ENCODE measurements at regions not wholly inside any gene's neighbourhood (a gene's known extent, or its start where the extent isn't known, plus 50 kb on each side); places are given as distances from the start of the nearest gene placed in this dataset.

GRCh38 chr19:28874742-28875141 is 338.2 kb downstream of the UQCRFS1 start:
- TF ChIP-seq CTCF (conservative IDR thresholded peaks at IDR 0.05; ENCODE audit: low read length) (no peak), EZH2phosphoT487 (IDR thresholded peaks at IDR 0.05; ENCODE audit: borderline replicate concordance) (no peak)
- Histone ChIP-seq H3K27me3 (ENCODE audit: insufficient read depth, low read length, poor library complexity, severe bottlenecking) (no peaks in the 10 kb centered on the region), H3K4me2 (ENCODE audit: low read depth, low read length, poor library complexity, severe bottlenecking) (no peak overlapping the region)

GRCh38 chr19:28873301-28873700 is 339.6 kb downstream of the UQCRFS1 start:
- Histone ChIP-seq H3K36me3 (ENCODE audit: insufficient read depth, low read length) (no peaks in the 10 kb centered on the region), H3K9me2 (replicated peaks; ENCODE audit: low read depth, low read length) (no peaks in the 10 kb centered on the region), H2AFZ (ENCODE audit: low read length) (no peak overlapping the region), H3K27me3 (ENCODE audit: insufficient read depth, low read length, poor library complexity, severe bottlenecking) (no peaks in the 10 kb centered on the region), H3F3A (ENCODE audit: low read depth) (no peaks in the 10 kb centered on the region), H3K9ac (ENCODE audit: low read depth, low read length, poor library complexity, severe bottlenecking) (no peak overlapping the region), H3K4me2 (ENCODE audit: low read depth, low read length, poor library complexity, severe bottlenecking) (no peak overlapping the region), H3K4me3 (ENCODE audit: low read length, poor library complexity, severe bottlenecking) (no peak overlapping the region), H4K20me1 (ENCODE audit: insufficient read depth, low read length, poor library complexity, severe bottlenecking) (no peaks in the 10 kb centered on the region), H3K79me2 (ENCODE audit: insufficient read depth, low read length) (no peaks in the 10 kb centered on the region), H3K9me3 (ENCODE audit: insufficient read depth, low read depth, low read length) (no peaks in the 10 kb centered on the region; the same call in 1 of the 2 replicates), H3K4me1 (ENCODE audit: insufficient read depth, low read length, poor library complexity, severe bottlenecking) (no peaks in the 10 kb centered on the region)
- no peak for TF ChIP-seq EZH2phosphoT487 (IDR thresholded peaks at IDR 0.05; ENCODE audit: borderline replicate concordance)

More at GRCh38 chr19:28874742-28875141, 338.2 kb downstream of the UQCRFS1 start:
- Histone ChIP-seq H3K79me2 (ENCODE audit: insufficient read depth, low read length) (no peaks in the 10 kb centered on the region), H4K20me1 (ENCODE audit: insufficient read depth, low read length, poor library complexity, severe bottlenecking) (no peaks in the 10 kb centered on the region), H3K36me3 (ENCODE audit: insufficient read depth, low read length) (no peaks in the 10 kb centered on the region), H3F3A (ENCODE audit: low read depth) (no peaks in the 10 kb centered on the region), H3K9me2 (replicated peaks; ENCODE audit: low read depth, low read length) (no peaks in the 10 kb centered on the region), H2AFZ (ENCODE audit: low read length) (no peak overlapping the region), H3K9ac (ENCODE audit: low read depth, low read length, poor library complexity, severe bottlenecking) (no peak overlapping the region), H3K4me3 (ENCODE audit: low read length, poor library complexity, severe bottlenecking) (no peak overlapping the region), H3K4me1 (ENCODE audit: insufficient read depth, low read length, poor library complexity, severe bottlenecking) (no peaks in the 10 kb centered on the region), H3K9me3 (ENCODE audit: insufficient read depth, low read depth, low read length) (no peaks in the 10 kb centered on the region)

GRCh38 chr19:28871099-28871725 is 341.7 kb downstream of the UQCRFS1 start:
- no peaks in the 10 kb centered on the region for H3K9me2 ChIP-seq (replicated peaks; ENCODE audit: low read depth, low read length)
- H3K9me3 ChIP-seq (ENCODE audit: insufficient read depth, low read depth, low read length): no peaks in the 10 kb centered on the region; the same call in 1 of the 2 replicates
- H4K20me1 ChIP-seq (ENCODE audit: insufficient read depth, low read length, poor library complexity, severe bottlenecking): no peaks in the 10 kb centered on the region
- H3K27me3 ChIP-seq (ENCODE audit: insufficient read depth, low read length, poor library complexity, severe bottlenecking): no peaks in the 10 kb centered on the region
- no peak for TF ChIP-seq CTCF (conservative IDR thresholded peaks at IDR 0.05; ENCODE audit: low read length)
- TF ChIP-seq EZH2phosphoT487 (IDR thresholded peaks at IDR 0.05; ENCODE audit: borderline replicate concordance): no peak
- no peak overlapping the region for H3K4me2 ChIP-seq (ENCODE audit: low read depth, low read length, poor library complexity, severe bottlenecking)
- H3K79me2 ChIP-seq (ENCODE audit: insufficient read depth, low read length): no peaks in the 10 kb centered on the region
- H3F3A ChIP-seq (ENCODE audit: low read depth): no peaks in the 10 kb centered on the region
- H3K9ac ChIP-seq (ENCODE audit: low read depth, low read length, poor library complexity, severe bottlenecking): no peak overlapping the region
- no peaks in the 10 kb centered on the region for H3K4me1 ChIP-seq (ENCODE audit: insufficient read depth, low read length, poor library complexity, severe bottlenecking)
- H3K36me3 ChIP-seq (ENCODE audit: insufficient read depth, low read length): no peaks in the 10 kb centered on the region
- no peak overlapping the region for H2AFZ ChIP-seq (ENCODE audit: low read length)
- H3K4me3 ChIP-seq (ENCODE audit: low read length, poor library complexity, severe bottlenecking): no peak overlapping the region

GRCh38 chr19:28869459-28869858 is 343.5 kb downstream of the UQCRFS1 start:
- H3K9ac ChIP-seq (ENCODE audit: low read depth, low read length, poor library complexity, severe bottlenecking): no peak overlapping the region
- H3K79me2 ChIP-seq (ENCODE audit: insufficient read depth, low read length): no peaks in the 10 kb centered on the region
- H3K4me2 ChIP-seq (ENCODE audit: low read depth, low read length, poor library complexity, severe bottlenecking): no peak overlapping the region
- H3K9me2 ChIP-seq (replicated peaks; ENCODE audit: low read depth, low read length): no peaks in the 10 kb centered on the region
- H3F3A ChIP-seq (ENCODE audit: low read depth): no peaks in the 10 kb centered on the region
- H2AFZ ChIP-seq (ENCODE audit: low read length): no peak overlapping the region
- no peaks in the 10 kb centered on the region for H4K20me1 ChIP-seq (ENCODE audit: insufficient read depth, low read length, poor library complexity, severe bottlenecking)
- TF ChIP-seq CTCF (conservative IDR thresholded peaks at IDR 0.05; ENCODE audit: low read length) (no peak), EZH2phosphoT487 (IDR thresholded peaks at IDR 0.05; ENCODE audit: borderline replicate concordance) (no peak)
- H3K9me3 ChIP-seq (ENCODE audit: insufficient read depth, low read depth, low read length): no peaks in the 10 kb centered on the region; the same call in 1 of the 2 replicates
- H3K36me3 ChIP-seq (ENCODE audit: insufficient read depth, low read length): no peaks in the 10 kb centered on the region
- H3K27me3 ChIP-seq (ENCODE audit: insufficient read depth, low read length, poor library complexity, severe bottlenecking): no peaks in the 10 kb centered on the region
- no peak overlapping the region for H3K4me3 ChIP-seq (ENCODE audit: low read length, poor library complexity, severe bottlenecking)
- no peaks in the 10 kb centered on the region for H3K4me1 ChIP-seq (ENCODE audit: insufficient read depth, low read length, poor library complexity, severe bottlenecking)

Measured in Loucy (cell line).